Smooth muscle cell (in vitro differentiated cells): ENCODE measurements at regions not wholly inside any gene's neighbourhood (a gene's known extent, or its start where the extent isn't known, plus 50 kb on each side); places are given as distances from the start of the nearest gene placed in this dataset.

ENCODE experiments used
- DNase-seq: peaks from one replicate; lab custom pipeline; 2025; ENCODE audit not compliant: unreplicated experiment; lab: John Stamatoyannopoulos, UW
- H2AFZ ChIP-seq: fragments of 200-600 bp; sonication (generic); 2 replicates; pipeline ENCODE4 v1.6.0; 2016; ENCODE audit warnings: antibody characterized with exemption, low read depth, mild to moderate bottlenecking
- H3F3A ChIP-seq: fragments of 200-600 bp; sonication (generic); 2 replicates; pipeline ENCODE4 v1.6.0; 2017; ENCODE audit warnings: antibody characterized with exemption, low read depth
- H3K27ac ChIP-seq: fragments of 200-600 bp; sonication (generic); 2 replicates; pipeline ENCODE4 v1.5.1; 2016; ENCODE audit warnings: low read depth, mild to moderate bottlenecking
- H3K27me3 ChIP-seq: fragments of 200-600 bp; sonication (generic); 2 replicates; pipeline ENCODE4 v1.6.1; 2016; ENCODE audit warnings: low read depth, mild to moderate bottlenecking
- H3K36me3 ChIP-seq: fragments of 200-600 bp; sonication (generic); 2 replicates; pipeline ENCODE4 v1.5.1; 2016; ENCODE audit warnings: low read depth
- H3K4me1 ChIP-seq: fragments of 200-600 bp; sonication (generic); 2 replicates; pipeline ENCODE4 v1.5.1; 2016; ENCODE audit warnings: low read depth
- H3K4me2 ChIP-seq: fragments of 200-600 bp; sonication (generic); 2 replicates; pipeline ENCODE4 v1.6.0; 2016; ENCODE audit warnings: mild to moderate bottlenecking
- H3K4me3 ChIP-seq: fragments of 200-600 bp; sonication (generic); 2 replicates; pipeline ENCODE4 v1.5.1; 2016; ENCODE audit warnings: mild to moderate bottlenecking
- H3K79me2 ChIP-seq: fragments of 200-600 bp; sonication (generic); 2 replicates; pipeline ENCODE4 v1.6.0; 2016; ENCODE audit warnings: low read depth, mild to moderate bottlenecking
- H3K9ac ChIP-seq: fragments of 200-600 bp; sonication (generic); 2 replicates; pipeline ENCODE4 v1.6.0; 2016; ENCODE audit warnings: low read depth
- H3K9me3 ChIP-seq: fragments of 200-600 bp; sonication (generic); replicated peaks from 2 replicates; pipeline ENCODE4 v1.5.1; 2016; ENCODE audit warnings: low read depth
- H4K20me1 ChIP-seq: fragments of 200-600 bp; sonication (generic); 2 replicates; pipeline ENCODE4 v1.6.0; 2016; ENCODE audit warnings: low read depth
- WGBS: methylation state at CpG from one replicate; pipeline ENCODE4 v1.1.7; 2016; ENCODE audit warnings: low lambda C conversion rate; 5-methylcytosine and 5-hydroxymethylcytosine counted together
- TF ChIP-seq, protein P1 (sequence below): fragments of 200-600 bp; sonication (generic); IDR thresholded peaks from 2 replicates; pipeline ENCODE4 v1.5.1; 2017; ENCODE audit warnings: borderline replicate concordance, mild to moderate bottlenecking, antibody characterized with exemption; ENCODE audit not compliant: insufficient read depth, poor library complexity, severe bottlenecking

DNA sequence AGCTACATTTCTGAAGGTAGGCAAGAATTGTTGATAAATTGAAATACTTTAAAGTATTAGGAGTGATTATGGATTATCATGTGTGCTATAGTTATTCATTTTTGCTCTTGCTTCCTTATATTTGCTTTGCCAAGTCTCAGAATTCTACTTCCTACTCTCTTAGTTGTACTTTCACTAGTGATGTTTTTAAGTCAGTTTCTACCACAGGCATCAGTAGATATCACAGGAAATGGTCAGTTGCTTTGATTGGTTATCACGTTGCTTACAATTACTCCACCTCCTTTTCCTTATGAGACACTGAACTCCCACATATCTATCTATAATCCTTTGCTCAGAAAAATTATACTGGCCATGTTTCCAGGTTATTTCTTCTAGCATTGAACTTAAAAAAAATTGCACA lies 472.8 kb downstream of the DMRTA1 start:
- H3K4me3 ChIP-seq = no peak overlapping the region
- H3K27ac ChIP-seq = no peak overlapping the region
- H3K36me3 ChIP-seq = no peaks in the 10 kb centered on the region
- no peaks in the 10 kb centered on the region for H4K20me1 ChIP-seq
- no peak overlapping the region for H3K9ac ChIP-seq
- H3K27me3 ChIP-seq = no peaks in the 10 kb centered on the region
- H3F3A ChIP-seq = no peaks in the 10 kb centered on the region
- DNase-seq = no peak
- TF ChIP-seq, protein P1, sequence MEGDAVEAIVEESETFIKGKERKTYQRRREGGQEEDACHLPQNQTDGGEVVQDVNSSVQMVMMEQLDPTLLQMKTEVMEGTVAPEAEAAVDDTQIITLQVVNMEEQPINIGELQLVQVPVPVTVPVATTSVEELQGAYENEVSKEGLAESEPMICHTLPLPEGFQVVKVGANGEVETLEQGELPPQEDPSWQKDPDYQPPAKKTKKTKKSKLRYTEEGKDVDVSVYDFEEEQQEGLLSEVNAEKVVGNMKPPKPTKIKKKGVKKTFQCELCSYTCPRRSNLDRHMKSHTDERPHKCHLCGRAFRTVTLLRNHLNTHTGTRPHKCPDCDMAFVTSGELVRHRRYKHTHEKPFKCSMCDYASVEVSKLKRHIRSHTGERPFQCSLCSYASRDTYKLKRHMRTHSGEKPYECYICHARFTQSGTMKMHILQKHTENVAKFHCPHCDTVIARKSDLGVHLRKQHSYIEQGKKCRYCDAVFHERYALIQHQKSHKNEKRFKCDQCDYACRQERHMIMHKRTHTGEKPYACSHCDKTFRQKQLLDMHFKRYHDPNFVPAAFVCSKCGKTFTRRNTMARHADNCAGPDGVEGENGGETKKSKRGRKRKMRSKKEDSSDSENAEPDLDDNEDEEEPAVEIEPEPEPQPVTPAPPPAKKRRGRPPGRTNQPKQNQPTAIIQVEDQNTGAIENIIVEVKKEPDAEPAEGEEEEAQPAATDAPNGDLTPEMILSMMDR = no peak
- H3K79me2 ChIP-seq = no peaks in the 10 kb centered on the region
- H3K4me1 ChIP-seq = no peaks in the 10 kb centered on the region
- 86% methylated on average over 1 of the region's 1 CpG for WGBS
- no peaks in the 10 kb centered on the region for H3K9me3 ChIP-seq
- no peak overlapping the region for H2AFZ ChIP-seq
- H3K4me2 ChIP-seq = no peak overlapping the region

GRCh38 chr9:22921742-22922141 lies 475.1 kb downstream of the DMRTA1 start:
- no peaks in the 10 kb centered on the region for H3K9me3 ChIP-seq
- H3K79me2 ChIP-seq = no peaks in the 10 kb centered on the region
- no peaks in the 10 kb centered on the region for H3K27me3 ChIP-seq
- no peak overlapping the region for H2AFZ ChIP-seq
- H3K9ac ChIP-seq = no peak overlapping the region
- H3K27ac ChIP-seq = no peak overlapping the region
- 90% methylated on average over 3 of the region's 3 CpGs for WGBS
- no peaks in the 10 kb centered on the region for H3K4me1 ChIP-seq
- DNase-seq = no peak
- no peaks in the 10 kb centered on the region for H3K36me3 ChIP-seq
- no peaks in the 10 kb centered on the region for H3F3A ChIP-seq
- no peak overlapping the region for H3K4me2 ChIP-seq
- H3K4me3 ChIP-seq = no peak overlapping the region
- H4K20me1 ChIP-seq = no peaks in the 10 kb centered on the region
- TF ChIP-seq, protein P1 = no peak

DNA sequence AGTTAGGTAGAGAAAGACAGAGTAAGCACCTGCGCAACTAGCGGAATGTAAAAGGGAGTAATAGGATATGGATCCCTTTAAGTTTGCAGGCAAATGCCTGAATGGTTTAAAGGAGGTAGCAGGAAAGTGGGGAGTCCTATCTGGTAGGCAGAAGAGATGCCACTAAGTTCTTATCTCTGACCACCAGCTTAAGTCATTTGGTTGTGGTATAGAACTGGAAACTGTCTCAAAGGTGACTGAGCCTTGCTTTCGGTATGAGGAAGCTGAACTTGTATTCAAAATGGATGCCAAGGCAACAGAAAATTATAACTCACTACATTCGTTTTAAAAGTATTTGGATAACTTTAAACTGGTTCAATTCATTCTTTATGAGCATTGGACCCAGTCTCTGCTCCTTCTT lies 475.6 kb downstream of the DMRTA1 start:
- no peak overlapping the region for H3K27ac ChIP-seq
- no peaks in the 10 kb centered on the region for H3K9me3 ChIP-seq
- no peaks in the 10 kb centered on the region for H3F3A ChIP-seq
- no peaks in the 10 kb centered on the region for H3K79me2 ChIP-seq
- H4K20me1 ChIP-seq = no peaks in the 10 kb centered on the region
- H3K4me1 ChIP-seq = no peaks in the 10 kb centered on the region
- WGBS = 82% methylated on average over 4 of the region's 4 CpGs
- no peak overlapping the region for H3K9ac ChIP-seq
- TF ChIP-seq, protein P1 = no peak
- no peaks in the 10 kb centered on the region for H3K36me3 ChIP-seq
- H3K4me3 ChIP-seq = no peak overlapping the region
- DNase-seq = no peak
- H3K4me2 ChIP-seq = no peak overlapping the region
- H2AFZ ChIP-seq = no peak overlapping the region
- H3K27me3 ChIP-seq = no peaks in the 10 kb centered on the region

GRCh38 chr9:22954550-22954949 lies 507.9 kb downstream of the DMRTA1 start:
- Histone ChIP-seq H3K4me2 (no peak overlapping the region), H3K79me2 (no peaks in the 10 kb centered on the region), H3K36me3 (no peaks in the 10 kb centered on the region), H3K27ac (no peak overlapping the region), H2AFZ (no peak overlapping the region), H3K9ac (no peak overlapping the region), H3K4me3 (no peak overlapping the region), H3F3A (no peaks in the 10 kb centered on the region), H3K4me1 (no peaks in the 10 kb centered on the region), H3K27me3 (no peaks in the 10 kb centered on the region), H4K20me1 (no peaks in the 10 kb centered on the region), H3K9me3 (no peaks in the 10 kb centered on the region)
- TF ChIP-seq, protein P1 = no peak
- DNase-seq = no peak
- WGBS = 98% methylated on average over 3 of the region's 3 CpGs
